HS-5 (cell line): ENCODE measurements at regions not wholly inside any gene's neighbourhood (a gene's known extent, or its start where the extent isn't known, plus 50 kb on each side); places are given as distances from the start of the nearest gene placed in this dataset.
"Not testable (repeated sequence)": the region's sequence is repeated elsewhere in the genome, so short reads cannot be mapped to it uniquely, and the experiment has no call there.

Experiments
- DNase-seq: peaks from one replicate; pipeline ENCODE4 v3.0.0-alpha.2; 2012; ENCODE audit warnings: low read depth

DNA sequence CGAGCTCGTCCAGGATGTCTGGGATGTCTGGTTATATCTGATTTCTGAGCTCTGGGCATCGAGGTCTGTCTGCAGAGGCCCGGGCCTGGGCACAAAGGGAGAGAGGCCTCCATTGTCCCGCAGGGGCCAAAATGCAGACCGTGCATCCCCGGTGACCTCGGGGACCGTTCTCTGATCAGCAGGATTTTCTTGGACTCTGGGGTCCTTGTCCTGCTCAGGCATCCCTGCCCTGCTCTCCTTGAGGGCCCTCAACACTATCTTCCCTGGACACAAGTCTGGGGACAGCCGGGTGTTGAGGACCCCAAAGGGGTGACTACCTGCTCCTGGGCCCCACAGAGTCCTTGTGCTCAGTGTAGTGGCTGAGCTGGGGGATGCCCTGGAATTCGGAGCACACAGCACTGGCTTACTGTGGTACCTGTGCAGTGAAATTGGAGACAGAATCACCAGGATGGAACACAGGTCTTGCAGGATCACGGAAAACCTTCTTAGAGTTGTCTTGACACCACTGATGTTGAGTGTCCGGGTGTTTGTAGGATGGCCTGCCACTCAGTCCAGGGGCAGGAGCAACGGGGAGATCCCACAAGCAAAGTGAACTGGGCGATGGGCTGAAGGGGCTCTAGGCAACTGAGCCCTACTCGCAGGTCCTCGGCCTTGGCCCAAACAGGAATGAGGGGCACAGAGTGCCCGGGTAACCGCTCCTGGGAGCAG is 1369.2 kb downstream of the CDH12 start:
- DNase-seq = not testable (repeated sequence)

DNA sequence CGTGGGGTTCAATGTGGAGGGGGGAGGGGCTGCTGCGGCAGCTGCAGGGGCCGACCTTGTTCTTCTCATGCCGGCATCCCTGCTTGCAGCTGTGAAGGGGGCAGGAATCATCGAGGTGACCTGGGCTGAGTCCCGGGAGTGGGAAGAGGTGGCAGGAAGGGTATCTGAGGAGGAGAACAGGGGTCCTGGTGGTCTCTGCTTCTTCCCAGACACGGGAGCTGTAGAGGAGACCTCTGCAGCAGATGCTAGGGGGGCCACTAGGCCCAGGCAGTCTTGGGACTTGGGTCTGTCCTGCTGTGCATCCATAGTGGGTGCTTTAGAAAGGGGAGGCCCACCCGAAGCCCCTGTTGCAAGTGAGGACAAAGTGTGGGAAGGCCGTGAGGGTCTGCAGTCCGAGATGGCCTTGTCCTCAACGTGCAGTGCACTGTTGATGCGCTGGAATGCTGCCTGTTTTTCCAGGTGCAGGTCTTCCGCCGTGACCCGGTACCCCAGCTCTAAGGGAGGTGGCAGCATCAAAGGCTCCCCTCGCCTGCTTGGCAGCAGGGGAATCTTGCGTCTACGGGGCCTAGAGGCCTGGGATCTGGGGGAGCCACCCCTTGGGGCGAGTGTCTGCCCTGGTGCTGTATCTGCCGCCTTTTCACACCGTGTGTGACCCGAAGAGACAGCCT is 1370.0 kb downstream of the CDH12 start:
- not testable (repeated sequence) for DNase-seq

DNA sequence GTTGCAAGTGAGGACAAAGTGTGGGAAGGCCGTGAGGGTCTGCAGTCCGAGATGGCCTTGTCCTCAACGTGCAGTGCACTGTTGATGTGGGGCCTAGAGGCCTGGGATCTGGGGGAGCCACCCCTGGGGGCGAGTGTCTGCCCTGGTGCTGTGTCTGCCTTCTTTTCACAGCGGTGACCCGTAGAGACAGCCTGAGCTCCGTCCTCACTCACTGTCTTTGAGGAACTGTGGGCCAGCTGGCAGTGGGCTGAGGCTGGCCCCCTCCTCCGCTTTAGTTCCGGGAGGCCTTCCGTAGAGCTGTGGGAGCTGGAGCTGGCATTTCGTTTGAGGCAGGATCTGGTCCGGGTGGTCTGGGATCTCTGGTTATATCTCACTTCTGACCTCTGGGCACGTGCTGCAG is 1370.6 kb downstream of the CDH12 start:
- not testable (repeated sequence) for DNase-seq

DNA sequence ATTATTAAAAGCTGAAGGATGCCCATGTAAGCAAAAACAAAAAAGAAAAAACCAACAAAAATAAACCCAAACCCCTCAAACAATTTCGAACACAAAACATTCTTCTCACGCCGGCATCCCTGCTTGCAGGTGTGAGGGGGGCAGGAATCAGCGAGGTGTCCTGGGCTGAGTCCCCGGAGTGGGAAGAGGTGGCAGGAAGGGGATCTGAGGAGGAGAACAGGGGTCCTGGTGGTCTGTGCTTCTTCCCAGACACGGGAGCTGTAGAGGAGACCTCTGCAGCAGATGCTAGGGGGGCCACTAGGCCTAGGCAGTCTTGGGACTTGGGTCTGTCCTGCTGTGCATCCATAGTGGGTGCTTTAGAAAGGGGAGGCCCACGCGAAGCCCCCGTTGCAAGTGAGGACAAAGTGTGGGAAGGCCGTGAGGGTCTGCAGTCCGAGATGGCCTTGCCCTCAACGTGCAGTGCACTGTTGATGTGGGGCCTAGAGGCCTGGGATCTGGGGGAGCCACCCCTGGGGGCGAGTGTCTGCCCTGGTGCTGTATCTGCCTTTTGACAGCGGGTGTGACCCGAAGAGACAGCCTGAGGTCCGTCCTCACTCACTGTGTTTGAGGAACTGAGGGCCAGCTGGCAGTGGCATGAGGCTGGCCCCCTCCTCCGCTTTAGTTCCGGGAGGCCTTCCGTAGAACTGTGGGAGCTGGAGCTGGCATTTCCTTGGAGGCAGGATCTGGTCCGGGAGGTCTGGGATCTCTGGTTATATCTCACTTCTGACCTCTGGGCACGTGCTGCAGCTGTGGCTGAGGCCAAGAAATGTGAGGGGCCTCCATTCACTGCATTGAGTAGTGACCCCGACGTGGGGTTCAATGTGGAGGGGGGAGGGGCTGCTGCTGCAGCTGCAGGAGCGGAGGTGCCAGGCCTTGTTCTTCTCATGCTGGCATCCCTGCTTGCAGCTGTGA is 1371.5 kb downstream of the CDH12 start:
- DNase-seq = not testable (repeated sequence)

DNA sequence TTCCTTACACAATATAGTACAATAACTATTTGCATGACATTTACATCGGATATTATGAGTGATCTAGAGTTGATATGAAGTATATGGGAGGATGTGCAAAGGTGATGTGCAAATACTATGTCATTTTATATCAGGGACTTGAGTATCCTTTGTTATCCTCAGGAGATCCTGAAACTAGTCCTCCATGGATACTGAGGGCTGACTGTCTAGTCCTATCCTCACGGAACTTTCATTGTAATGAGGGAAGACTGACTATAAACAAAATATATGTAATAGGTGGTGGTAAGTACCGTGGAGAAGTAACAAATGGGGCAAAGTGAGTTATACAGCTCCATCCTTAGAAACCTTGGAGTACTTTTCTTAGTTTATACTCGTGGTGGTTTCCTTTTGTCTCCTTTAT is 1373.1 kb downstream of the CDH12 start:
- DNase-seq = not testable (repeated sequence)

DNA sequence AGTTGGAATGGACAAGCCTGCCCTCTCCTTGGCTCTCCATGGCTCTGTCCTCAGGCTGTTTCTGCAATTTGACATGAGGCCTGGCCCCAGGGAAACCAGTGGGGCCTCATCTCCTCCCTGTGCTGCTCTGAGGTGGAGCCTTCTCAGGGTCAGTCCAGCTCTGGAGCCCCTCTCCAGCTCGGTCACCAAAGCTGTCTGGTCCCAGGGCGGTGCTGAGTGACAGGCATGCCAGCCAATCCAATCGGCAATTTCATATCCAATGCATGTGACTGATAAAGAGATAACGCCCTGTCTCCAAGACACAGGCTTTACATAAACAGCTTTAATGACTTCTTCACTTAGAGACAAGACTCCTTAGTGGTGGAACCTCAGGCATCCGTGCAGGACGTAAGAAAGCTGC is 1379.2 kb downstream of the CDH12 start:
- DNase-seq = not testable (repeated sequence)

DNA sequence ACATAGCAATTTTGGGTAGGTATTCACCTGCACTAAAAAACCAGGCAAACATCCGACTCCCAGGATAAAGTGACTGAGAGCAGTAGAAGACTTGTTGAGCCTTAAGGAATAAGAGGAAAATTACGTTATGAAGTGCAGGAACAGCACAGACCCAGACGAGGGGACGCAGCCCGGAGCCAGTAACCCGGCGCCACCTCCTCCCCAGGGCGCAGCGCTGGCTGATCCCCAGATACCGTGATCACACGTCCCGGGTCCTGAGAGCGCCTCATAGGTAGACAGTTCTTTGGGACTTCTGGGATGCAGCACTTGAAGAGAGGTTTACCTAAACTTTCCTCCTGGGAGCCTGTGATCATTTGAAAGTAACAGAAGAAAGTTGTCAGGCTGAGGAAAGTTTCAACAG is 1379.7 kb downstream of the CDH12 start:
- not testable (repeated sequence) for DNase-seq

DNA sequence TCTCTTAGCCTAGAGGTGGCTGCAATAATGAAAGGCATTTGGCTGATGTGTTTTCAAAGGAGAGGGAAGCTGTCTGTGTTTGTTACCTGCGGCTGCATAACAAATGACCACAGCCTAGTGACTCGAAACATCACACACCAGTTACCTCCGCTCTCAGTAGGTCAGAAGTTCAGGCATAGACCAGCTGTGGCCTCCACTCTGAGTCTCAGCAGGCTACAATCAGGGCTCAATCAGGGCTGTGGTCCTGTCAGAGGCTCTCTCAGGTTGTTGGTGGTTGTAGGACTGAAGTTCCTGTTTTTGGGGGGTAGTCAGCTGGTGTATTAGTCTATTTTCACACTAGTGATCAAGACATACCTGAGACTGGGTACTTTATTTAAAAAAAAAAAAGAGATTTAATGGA is 1381.5 kb downstream of the CDH12 start:
- DNase-seq = not testable (repeated sequence)

DNA sequence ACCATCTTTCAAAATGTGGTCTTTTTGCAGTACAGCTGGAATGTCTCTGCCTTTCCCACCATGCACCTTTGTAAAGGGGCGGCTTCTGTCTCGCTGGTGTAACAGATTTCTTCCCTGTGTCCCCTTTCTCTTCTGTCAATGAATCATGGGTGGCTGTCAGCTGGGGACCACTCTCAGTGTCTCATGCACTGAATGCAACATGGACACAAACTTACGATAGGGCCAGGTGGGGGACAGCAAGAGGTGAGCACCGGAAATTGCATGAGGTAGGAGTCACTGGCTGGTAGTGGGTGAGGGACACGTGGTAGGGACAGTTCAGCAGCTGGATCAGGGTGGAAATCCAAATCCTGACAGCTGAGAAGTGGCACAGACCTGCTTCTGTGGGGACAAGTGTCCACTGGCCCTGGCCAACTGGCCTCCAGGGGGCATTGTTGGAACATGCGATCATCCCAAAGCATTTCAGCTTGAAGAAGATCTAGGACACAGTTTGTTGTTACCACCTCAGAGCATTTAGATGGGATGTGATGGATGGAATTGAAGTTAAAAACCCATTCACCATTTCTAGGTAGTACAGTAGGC is 1383.5 kb downstream of the CDH12 start:
- not testable (repeated sequence) for DNase-seq

DNA sequence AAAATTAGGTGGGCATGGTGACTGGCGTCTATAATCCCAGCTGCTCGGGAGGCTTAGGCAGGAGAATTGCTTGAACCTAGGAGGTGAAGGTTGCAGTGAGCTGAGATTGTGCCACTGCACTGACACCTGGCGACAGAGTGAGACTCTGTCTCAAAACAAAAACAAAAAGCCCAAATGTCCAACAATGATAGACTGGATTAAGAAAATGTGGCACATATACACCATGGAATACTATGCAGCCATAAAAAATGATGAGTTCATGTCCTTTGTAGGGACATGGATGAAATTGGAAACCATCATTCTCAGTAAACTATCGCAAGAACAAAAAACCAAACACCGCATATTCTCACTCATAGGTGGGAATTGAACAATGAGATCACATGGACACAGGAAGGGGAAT is 1385.6 kb downstream of the CDH12 start:
- DNase-seq = not testable (repeated sequence)

DNA sequence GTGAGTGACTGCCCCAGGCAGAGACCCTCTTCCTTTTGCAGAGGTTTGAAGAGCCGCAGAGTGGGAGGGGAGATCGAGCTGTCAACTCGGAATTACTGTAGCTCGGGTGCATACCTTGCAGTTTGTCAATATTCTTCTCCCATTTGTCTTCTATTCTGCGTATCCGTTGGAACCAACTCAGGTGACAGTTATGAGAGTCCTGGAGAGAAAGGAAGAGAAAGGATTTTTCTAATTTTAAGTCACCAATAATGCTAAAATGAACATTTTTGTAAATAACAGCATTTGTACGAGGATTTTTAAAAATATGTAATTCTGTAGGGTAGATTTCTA is 1393.4 kb downstream of the CDH12 start:
- DNase-seq = not testable (repeated sequence)

DNA sequence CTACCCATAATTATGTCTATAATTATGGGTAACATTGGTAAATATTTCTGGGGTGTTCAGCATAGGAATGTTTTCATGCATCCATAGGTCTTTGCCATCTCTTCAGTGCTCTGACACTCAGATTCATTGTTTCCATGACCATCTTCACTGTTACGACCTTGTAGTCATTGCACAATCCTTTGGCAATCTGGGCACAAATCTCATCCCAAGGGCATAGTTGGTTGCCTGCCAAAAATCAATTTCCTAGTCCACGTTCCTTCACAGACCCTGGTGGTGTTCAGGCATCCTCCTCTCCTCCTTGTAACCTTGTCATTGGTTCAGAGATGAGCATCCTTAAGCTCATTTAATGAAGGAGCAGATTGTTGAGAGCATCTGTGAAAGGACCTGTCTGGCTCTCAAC is 1400.7 kb downstream of the CDH12 start:
- no peak for DNase-seq

DNA sequence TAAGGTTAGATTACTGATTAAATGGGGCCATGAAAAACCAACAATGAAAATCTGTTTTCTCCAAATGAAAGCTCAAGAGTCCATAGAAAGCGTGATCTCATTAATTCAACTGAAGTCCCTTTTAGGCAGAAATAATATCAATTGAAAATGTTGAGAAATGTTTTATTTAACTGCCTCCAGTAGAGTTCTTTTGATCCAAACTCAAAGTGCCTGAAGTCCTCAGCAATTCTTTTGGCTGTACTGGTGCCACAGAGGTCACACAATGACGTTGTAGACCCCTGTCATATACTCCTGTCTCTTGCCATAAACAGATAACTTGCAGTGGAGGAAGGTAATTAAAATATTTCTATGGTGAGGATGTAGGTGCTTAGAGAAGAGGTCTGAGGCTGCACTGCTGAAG is 1420.5 kb downstream of the CDH12 start:
- DNase-seq = no peak

DNA sequence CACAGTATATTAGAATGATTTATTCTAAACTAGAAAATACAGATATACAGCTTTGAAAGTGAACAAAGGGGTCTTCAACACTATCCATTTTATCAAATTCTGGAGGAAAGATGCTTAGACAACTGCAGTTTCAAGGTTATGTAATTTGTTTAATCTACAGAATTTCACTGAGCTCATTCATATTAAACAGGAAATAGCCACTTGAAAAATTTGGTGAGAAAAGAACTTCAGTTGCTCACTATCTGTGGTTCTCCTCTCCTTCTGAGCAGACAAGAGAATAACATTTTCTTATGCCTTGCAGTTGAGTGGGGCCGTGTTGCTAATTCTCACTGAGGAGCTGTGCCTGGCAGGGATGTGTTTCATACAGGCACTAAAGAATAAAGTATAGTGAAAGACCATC is 1428.2 kb downstream of the CDH12 start:
- no peak for DNase-seq

DNA sequence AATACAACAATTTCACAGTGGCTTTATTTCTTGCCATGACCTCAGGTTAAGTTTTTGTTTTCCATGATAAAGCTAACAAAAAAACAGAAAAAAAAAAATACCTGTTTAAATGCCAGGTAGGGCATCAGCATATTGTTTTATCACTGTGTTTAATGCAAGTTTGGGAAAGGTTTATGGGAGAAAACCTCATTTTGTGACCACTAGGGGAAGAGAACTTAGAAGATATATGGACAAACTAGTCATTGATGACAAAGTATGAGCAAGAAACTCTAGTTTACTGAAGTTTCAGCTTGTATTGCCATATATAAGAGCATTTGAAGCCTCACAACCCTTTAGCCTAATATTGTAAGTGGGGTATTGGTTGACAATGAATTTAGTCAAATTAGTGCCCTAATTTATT is 1431.4 kb upstream of the CDH18 start:
- no peak for DNase-seq

DNA sequence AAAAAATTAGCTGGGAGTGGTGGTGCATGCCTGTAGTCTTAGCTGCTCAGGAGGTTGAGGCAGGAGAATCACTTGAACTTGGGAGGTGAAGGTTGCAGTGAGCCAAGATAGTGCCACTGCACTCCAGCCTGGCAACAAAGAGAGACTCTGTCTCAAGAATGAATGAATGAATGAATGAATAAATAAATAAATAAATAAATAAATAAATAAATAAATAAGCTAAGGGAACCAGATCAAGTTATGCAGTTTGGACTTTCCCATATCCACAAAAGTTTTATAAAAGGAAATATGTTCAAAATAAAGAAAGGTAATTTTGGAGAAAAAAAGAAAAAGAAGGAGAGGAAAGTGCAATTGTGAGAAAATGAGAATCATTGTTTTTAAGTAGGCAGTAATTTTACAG is 1414.1 kb upstream of the CDH18 start:
- not testable (repeated sequence) for DNase-seq

DNA sequence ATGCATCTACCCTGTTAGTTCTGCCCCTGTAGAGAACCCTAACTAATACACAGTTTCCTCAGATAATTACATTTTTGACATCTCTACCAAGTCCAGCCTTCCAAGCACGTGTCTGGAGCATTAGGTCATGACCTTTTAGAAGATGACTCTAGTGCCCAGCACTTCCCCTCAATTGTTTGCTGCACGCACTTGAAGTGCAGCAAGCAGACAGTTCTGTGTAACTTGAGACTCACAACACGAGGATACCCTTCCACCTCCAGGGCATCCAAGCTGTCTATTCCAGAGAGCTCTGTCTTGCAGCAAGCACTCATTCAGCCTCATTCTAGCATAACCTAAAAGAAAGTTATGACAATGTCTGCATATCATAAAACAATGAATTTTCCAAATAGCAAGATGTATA is 1410.5 kb upstream of the CDH18 start:
- DNase-seq = no peak

DNA sequence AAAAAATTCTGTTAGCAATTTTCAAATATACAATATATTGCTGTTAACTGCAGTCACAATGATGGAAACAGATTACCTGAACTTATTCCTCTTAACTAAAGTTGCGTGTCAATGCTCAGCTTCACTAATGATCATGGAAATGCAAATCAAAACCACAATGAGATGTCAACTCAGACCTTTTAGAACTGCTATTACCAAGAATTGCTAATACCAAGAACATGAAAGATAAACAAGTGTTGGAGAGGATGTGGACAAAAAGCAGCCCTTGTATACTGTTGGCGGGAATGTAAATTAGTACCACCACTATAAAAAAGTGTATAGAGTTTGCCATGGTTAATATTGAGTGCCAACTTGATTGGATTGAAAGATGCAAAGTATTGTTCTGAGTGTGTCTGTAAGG is 1409.7 kb upstream of the CDH18 start:
- DNase-seq = no peak

DNA sequence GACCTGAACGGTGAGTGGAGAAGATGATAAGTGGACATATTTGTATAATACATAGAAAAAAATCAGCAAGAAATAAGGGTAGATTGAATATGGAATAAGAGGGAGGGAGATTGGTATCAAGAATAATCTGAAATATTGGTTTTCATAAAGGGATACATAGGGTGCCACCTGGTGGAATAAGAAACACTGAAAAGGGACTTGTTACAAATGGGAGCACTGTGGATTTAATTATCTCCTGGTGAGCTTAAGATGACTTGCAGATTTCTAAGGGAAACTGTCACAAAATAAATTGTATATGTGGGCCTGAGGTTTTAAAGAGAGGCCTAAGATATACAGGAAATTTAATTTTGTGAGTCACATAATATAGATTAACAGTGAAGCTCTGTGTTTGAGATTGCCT is 1403.5 kb upstream of the CDH18 start:
- DNase-seq = peak; percentile 11

DNA sequence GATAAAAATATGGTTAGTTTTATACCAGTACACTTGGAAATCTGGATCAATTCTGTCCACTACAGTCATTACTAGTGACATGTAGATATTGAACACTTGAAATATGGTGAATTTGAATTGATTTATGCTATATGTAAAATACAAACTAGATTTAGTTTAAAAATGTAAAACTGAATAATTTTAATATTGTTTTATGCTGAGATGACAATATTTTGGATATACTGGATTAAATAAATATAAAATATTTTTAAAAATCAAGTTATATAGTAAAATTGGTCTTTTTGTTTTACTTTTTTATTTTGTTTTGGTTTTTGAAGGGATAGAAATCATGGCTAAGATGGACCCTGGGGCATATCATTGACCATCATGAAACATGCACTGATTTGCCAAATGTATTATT is 1372.8 kb upstream of the CDH18 start:
- DNase-seq = not testable (repeated sequence)

DNA sequence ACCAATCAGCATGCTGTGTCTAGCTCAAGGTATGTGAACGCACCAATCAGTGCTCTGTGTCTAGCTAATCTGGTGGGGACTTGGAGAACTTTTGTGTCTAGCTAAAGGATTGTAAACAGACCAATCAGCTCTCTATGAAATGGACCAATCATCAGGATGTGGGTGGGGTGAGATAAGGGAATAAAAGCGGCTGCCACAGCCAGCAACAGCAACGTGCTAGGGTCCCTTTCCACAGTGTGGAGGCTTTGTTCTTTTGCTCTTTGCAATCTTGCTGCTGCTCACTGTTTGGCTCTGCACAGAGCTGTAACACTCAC is 1353.9 kb upstream of the CDH18 start:
- not testable (repeated sequence) for DNase-seq

DNA sequence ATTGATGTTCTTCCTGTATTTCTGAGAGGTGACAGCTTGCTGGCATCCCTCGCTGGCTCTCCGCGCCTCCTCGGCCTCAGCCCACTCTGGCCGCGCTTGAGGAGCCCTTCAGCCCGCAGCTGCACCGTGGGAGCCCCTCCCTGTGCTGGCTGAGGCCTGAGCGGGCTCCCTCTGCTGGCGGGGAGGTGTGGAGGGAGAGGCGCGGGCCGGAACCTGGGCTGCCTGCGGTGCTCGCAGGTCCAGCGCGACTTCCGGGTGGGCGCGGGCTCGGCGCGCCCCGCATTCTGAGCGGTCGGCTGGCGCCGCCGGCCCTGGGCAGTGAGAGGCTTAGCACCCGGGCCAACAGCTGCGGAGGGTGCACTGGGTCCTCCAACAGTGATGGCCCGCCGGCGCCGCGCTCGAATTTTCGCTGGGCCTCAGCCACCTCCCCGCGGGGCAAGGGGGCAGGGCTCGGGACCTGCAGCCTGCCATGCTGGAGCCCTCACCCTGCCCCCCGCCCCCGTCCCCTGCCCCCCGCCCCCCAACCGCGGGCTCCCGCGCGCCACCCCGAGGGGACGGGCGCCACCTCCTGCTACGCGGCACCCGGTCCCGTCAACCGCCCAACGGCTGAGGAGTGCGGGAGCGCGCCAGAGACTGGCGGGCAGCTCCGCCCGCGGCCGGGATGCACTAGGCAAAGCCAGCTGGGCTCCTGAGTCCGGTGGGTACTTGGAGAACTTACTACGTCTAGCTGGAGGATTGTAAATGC is 1353.4 kb upstream of the CDH18 start:
- DNase-seq = not testable (repeated sequence)
